ENCODE measurements at regions not wholly inside any gene's neighbourhood (a gene's known extent, or its start where the extent isn't known, plus 50 kb on each side); places are given as distances from the start of the nearest gene placed in this dataset.

- in situ Hi-C loops (cut with HindIII; ENCODE audit: low pct_unique_long_range_greater_than_20kb, low sequenced_read_pairs): no loop called here
- DNase-seq (ENCODE audit: low read depth in 1 of 2, low spot score in 1 of 2): no peak
- no peak for TF ChIP-seq JUND (IDR thresholded peaks at IDR 0.05; ENCODE audit: low read depth)
Measured at GRCh38 chr16:54586474-54587175, 300.0 kb upstream of the IRX3 start.

- no peak for DNase-seq (ENCODE audit: low read depth in 1 of 2, low spot score in 1 of 2)
- in situ Hi-C loops (cut with HindIII; ENCODE audit: low pct_unique_long_range_greater_than_20kb, low sequenced_read_pairs): no loop called here
- TF ChIP-seq JUND (IDR thresholded peaks at IDR 0.05; ENCODE audit: low read depth): no peak
Measured at GRCh38 chr16:54585998-54586340, 299.4 kb upstream of the IRX3 start.

- DNase-seq (ENCODE audit: low read depth in 1 of 2, low spot score in 1 of 2): no peak
- in situ Hi-C loops (cut with HindIII; ENCODE audit: low pct_unique_long_range_greater_than_20kb, low sequenced_read_pairs): no loop called here
- TF ChIP-seq JUND (IDR thresholded peaks at IDR 0.05; ENCODE audit: low read depth): no peak
Measured at GRCh38 chr16:54585094-54585997, 298.8 kb upstream of the IRX3 start.

- TF ChIP-seq JUND (IDR thresholded peaks at IDR 0.05; ENCODE audit: low read depth): no peak
- peak in 1 of 2 experiments; percentile 57 for DNase-seq (ENCODE audit: low read depth in 1 of 2, low spot score in 1 of 2)
- in situ Hi-C loops (cut with HindIII; ENCODE audit: low pct_unique_long_range_greater_than_20kb, low sequenced_read_pairs): no loop called here
Measured at GRCh38 chr16:54584121-54584520, 297.5 kb upstream of the IRX3 start.

- no peak for TF ChIP-seq JUND (IDR thresholded peaks at IDR 0.05; ENCODE audit: low read depth)
- no peak for DNase-seq (ENCODE audit: low read depth in 1 of 2, low spot score in 1 of 2)
- in situ Hi-C loops (cut with HindIII; ENCODE audit: low pct_unique_long_range_greater_than_20kb, low sequenced_read_pairs): no loop called here
Measured at GRCh38 chr16:54582631-54583250, 296.2 kb upstream of the IRX3 start.

- in situ Hi-C loops (cut with HindIII; ENCODE audit: low pct_unique_long_range_greater_than_20kb, low sequenced_read_pairs): no loop called here
- DNase-seq (ENCODE audit: low read depth in 1 of 2, low spot score in 1 of 2): no peak
- no peak for TF ChIP-seq JUND (IDR thresholded peaks at IDR 0.05; ENCODE audit: low read depth)
Measured at GRCh38 chr16:54579106-54579728, 292.6 kb upstream of the IRX3 start.

- DNase-seq (ENCODE audit: low read depth in 1 of 2, low spot score in 1 of 2): no peak
- in situ Hi-C loops (cut with HindIII; ENCODE audit: low pct_unique_long_range_greater_than_20kb, low sequenced_read_pairs): no loop called here
- TF ChIP-seq JUND (IDR thresholded peaks at IDR 0.05; ENCODE audit: low read depth): no peak
Measured at GRCh38 chr16:54577651-54578128, 291.1 kb upstream of the IRX3 start.

- DNase-seq (ENCODE audit: low read depth in 1 of 2, low spot score in 1 of 2): no peak
- TF ChIP-seq JUND (IDR thresholded peaks at IDR 0.05; ENCODE audit: low read depth): no peak
- in situ Hi-C loops (cut with HindIII; ENCODE audit: low pct_unique_long_range_greater_than_20kb, low sequenced_read_pairs): no loop called here
Measured at GRCh38 chr16:54576785-54577184, 290.2 kb upstream of the IRX3 start.

- in situ Hi-C loops (cut with HindIII; ENCODE audit: low pct_unique_long_range_greater_than_20kb, low sequenced_read_pairs): no loop called here
- TF ChIP-seq JUND (IDR thresholded peaks at IDR 0.05; ENCODE audit: low read depth): no peak
- DNase-seq (ENCODE audit: low read depth in 1 of 2, low spot score in 1 of 2): no peak
Measured at GRCh38 chr16:54568906-54569807, 282.6 kb upstream of the IRX3 start.

- no peak for TF ChIP-seq JUND (IDR thresholded peaks at IDR 0.05; ENCODE audit: low read depth)
- in situ Hi-C loops (cut with HindIII; ENCODE audit: low pct_unique_long_range_greater_than_20kb, low sequenced_read_pairs): no loop called here
- no peak for DNase-seq (ENCODE audit: low read depth in 1 of 2, low spot score in 1 of 2)
Measured at GRCh38 chr16:54564841-54565240, 278.3 kb upstream of the IRX3 start.

GRCh38 chr16:54554581-54554980 is 268.0 kb upstream of the IRX3 start:
- DNase-seq (ENCODE audit: low read depth in 1 of 2, low spot score in 1 of 2): no peak
- in situ Hi-C loops (cut with HindIII; ENCODE audit: low pct_unique_long_range_greater_than_20kb, low sequenced_read_pairs): no loop called here
- no peak for TF ChIP-seq JUND (IDR thresholded peaks at IDR 0.05; ENCODE audit: low read depth)

GRCh38 chr16:54548281-54548680 is 261.7 kb upstream of the IRX3 start:
- in situ Hi-C loops (cut with HindIII; ENCODE audit: low pct_unique_long_range_greater_than_20kb, low sequenced_read_pairs): no loop called here
- no peak for DNase-seq (ENCODE audit: low read depth in 1 of 2, low spot score in 1 of 2)
- no peak for TF ChIP-seq JUND (IDR thresholded peaks at IDR 0.05; ENCODE audit: low read depth)

Measured in T47D (cell line).